LNCAP (cell line): ENCODE measurements at regions not wholly inside any gene's neighbourhood (a gene's known extent, or its start where the extent isn't known, plus 50 kb on each side); places are given as distances from the start of the nearest gene placed in this dataset.

ENCODE experiments used
- CTCF ChIP-seq: fragments of 450-650 bp; IDR thresholded peaks from 2 replicates; pipeline ENCODE4 v1.5.1; 2017; ENCODE audit warnings: mild to moderate bottlenecking

DNA sequence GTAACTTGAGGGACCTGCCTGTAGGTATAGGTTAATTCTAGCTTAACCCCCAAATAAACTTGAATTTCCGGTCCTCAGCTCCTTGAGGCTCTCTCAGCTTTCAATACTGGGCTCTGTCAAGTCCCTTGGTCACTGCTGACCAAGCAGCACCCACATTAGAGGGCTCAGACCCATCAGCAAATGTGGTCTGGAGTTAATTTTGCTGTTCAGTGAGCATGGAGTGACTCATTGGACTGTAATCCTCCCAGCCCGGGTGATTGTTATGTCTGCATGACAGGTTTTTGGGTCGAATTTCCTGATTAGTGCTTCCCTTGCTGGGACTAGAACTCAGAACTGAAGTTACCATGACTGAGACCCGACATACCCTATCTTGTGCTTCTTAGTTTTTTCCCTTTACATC lies 130.6 kb downstream of the URB2 start:
- TF ChIP-seq CTCF = no peak

GRCh38 chr1:229757226-229757625 lies 131.2 kb downstream of the URB2 start:
- TF ChIP-seq CTCF = no peak

DNA sequence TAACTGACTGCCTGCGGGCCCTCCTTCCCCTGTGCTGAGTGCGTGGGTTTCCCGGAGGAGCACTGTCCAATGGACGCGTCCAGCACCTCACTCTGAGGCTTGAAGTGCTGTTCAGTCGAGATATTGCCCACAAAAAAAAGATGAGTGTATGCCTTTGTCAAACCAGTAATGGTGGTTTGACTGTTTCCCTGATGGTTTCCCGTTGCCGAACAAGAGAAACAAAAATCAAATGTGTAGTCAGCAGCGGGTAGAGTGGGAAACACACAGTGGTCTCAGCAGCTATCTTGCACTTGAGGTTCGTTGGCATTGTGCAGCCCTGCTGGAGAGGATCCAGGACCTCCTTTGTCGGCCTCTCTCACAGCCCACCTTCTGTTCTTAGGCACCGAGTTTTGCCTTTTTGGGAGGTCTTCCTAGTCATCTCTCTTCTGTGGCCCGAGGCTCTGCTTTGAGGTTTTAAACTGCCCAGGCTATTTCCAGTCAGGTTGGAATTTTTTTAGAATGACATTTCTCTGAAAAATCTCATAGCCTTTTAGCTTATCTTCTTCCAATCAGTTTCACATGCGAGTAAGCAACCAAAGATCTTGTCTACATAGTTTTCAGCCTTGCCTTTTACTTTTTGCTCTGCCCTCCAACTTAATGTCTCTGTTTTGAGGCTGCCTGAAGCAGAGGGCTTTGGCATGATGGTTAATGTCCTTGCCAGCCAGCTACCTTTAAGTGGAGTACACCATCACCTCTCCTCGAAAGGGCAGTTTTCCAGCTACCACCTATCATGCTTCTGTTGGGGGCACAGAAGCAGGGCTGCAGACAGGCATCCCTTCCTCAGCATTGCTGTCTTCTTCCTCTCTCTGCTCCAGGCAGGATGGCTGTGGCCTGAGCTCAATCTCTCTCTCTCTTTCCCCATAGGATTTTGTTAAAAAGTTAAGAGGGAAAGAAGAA lies 132.3 kb downstream of the URB2 start:
- TF ChIP-seq CTCF = no peak

- no peak for TF ChIP-seq CTCF
These were observed 133.0 kb downstream of the URB2 start for GRCh38 chr1:229759037-229759435.

DNA sequence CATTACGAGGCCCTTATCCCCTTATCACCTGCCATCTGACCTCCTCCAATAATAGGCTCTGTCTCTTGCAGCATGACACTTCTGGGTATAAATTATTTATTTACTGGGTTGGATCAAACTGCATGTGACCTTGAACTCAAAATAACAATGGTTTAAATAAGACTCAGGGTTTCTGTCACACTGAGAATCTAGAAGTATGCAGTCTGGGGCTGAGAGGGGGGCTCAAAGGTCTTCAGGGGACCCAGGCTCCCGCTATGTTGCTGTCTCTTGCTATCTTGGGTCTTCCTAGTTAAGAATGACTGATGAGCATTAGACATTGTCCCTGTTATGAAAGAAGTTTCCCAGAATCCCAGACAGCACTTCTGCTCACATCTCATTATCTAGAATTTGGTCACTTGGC lies 133.5 kb downstream of the URB2 start:
- TF ChIP-seq CTCF = no peak

DNA sequence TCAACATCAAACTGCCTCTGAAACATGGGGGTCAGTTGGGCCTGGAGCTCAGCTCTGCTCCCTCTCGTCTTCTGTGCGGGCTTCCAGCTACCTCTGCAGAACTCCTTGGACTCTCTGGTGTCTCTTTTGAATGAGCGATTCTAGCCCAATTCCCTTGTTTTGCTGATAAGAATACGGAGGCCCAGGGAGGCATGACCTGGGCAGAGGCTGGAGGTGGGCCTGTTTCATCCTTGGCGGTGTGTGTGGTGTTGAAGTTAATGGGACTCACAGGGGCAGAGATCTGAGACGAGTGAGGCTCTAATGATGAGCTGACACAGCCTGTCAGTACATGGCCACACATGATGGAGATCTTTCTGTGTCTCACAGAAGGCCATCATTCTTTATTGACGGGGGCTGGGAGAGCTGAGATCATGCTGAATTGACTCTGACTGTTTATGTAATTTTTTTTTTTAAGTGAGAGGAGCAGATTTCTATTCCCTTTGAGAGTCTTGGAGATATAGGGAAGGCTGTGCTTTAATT lies 134.5 kb downstream of the URB2 start:
- TF ChIP-seq CTCF = no peak

GRCh38 chr1:229762891-229763290 lies 136.8 kb downstream of the URB2 start:
- TF ChIP-seq CTCF = no peak
